PC-3 (cell line): ENCODE measurements at regions not wholly inside any gene's neighbourhood (a gene's known extent, or its start where the extent isn't known, plus 50 kb on each side); places are given as distances from the start of the nearest gene placed in this dataset.

Experiments used
- CTCF ChIP-seq: fragments of 300-600 bp; sonication (generic); conservative IDR thresholded peaks from 2 replicates; pipeline ENCODE4 v1.5.1; 2017; ENCODE audit warnings: antibody characterized with exemption, low read depth, mild to moderate bottlenecking, low read length
- EZH2phosphoT487 ChIP-seq: fragments of 300-600 bp; sonication (generic); IDR thresholded peaks from 2 replicates; pipeline ENCODE4 v1.6.1; 2018; ENCODE audit warnings: mild to moderate bottlenecking, antibody characterized with exemption, low read length, borderline replicate concordance

GRCh38 chr20:19888269-19888671 lies 128.9 kb upstream of the NAA20 start:
- TF ChIP-seq CTCF = no peak
- no peak for TF ChIP-seq EZH2phosphoT487
